H1 (cell line): ENCODE measurements at regions not wholly inside any gene's neighbourhood (a gene's known extent, or its start where the extent isn't known, plus 50 kb on each side); places are given as distances from the start of the nearest gene placed in this dataset.

Source experiments
- CEBPB ChIP-seq: IDR thresholded peaks from 2 replicates; pipeline ENCODE4 v1.6.1; 2012; ENCODE audit warnings: low read depth, low read length
- EP300 ChIP-seq, 2 experiments: IDR thresholded peaks; 1 replicate in 1 of 2; 2 replicates in 1 of 2; pipeline ENCODE4 v1.6.1; 2011 to 2012; ENCODE audit warnings: low read depth in 2 of 2, low read length in 2 of 2, mild to moderate bottlenecking in 2 of 2, borderline replicate concordance in 1 of 2, inconsistent platforms in 1 of 2, moderate library complexity in 1 of 2
- EZH2 ChIP-seq: fragments of 200-600 bp; sonication (generic); IDR thresholded peaks from 2 replicates; pipeline ENCODE4 v1.7.1; 2012; ENCODE audit warnings: low read depth, mild to moderate bottlenecking, moderate library complexity, low read length, inconsistent platforms; ENCODE audit not compliant: severe bottlenecking
- FOSL1 ChIP-seq: IDR thresholded peaks from 2 replicates; pipeline ENCODE4 v1.6.1; 2011; ENCODE audit warnings: mild to moderate bottlenecking, low read depth, low read length, moderate library complexity; ENCODE audit not compliant: insufficient read depth
- GTF2F1 ChIP-seq: IDR thresholded peaks from 2 replicates; pipeline ENCODE4 v1.6.1; 2012; ENCODE audit warnings: low read depth, low read length, improper control_type of control experiment, borderline replicate concordance
- KDM4A ChIP-seq: IDR thresholded peaks from one replicate; pipeline ENCODE4 v1.7.1; 2012; ENCODE audit warnings: low read depth, mild to moderate bottlenecking, moderate library complexity, low read length, inconsistent platforms; ENCODE audit not compliant: severe bottlenecking
- NRF1 ChIP-seq: IDR thresholded peaks from 2 replicates; pipeline ENCODE4 v1.6.1; 2011; ENCODE audit warnings: mild to moderate bottlenecking, low read depth, low read length, improper control_type of control experiment
- SIX5 ChIP-seq: IDR thresholded peaks from 2 replicates; pipeline ENCODE4 v1.6.1; 2011; ENCODE audit warnings: mild to moderate bottlenecking, low read depth, low read length

DNA sequence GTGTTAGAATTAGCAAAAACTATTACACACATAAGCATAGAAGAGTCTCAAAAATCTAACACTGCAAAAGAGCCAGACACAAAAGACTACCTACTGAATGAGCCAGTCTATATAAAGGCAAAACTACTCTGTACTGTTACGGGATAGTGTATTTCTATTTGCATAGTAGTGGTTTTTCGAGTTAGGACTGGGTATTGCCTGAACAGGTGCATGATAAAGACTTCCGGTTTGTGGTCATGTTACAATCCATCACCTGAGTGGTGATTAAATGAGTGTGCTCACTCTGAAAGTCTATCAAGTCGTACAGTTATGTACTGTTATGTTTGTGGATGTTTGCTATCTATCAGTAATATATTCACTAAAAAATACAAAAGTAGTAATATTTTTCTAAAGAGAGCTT, 523.3 kb upstream of the SYT4 start (continued):
- no peak for TF ChIP-seq KDM4A
- no peak for TF ChIP-seq CEBPB
- TF ChIP-seq NRF1, result no peak
- TF ChIP-seq EP300 (IDR thresholded peaks at IDR 0.05; ENCODE audit: borderline replicate concordance in 1 of 2, low read depth in 2 of 2, low read length in 2 of 2), result no peak
- no peak for TF ChIP-seq SIX5
- no peak for TF ChIP-seq GTF2F1
- TF ChIP-seq EZH2, result no peak
- TF ChIP-seq FOSL1, result no peak
